Activated gamma-delta T cell treated with Interleukin-2 at 50 U/mL for 16 hours (primary cell): ENCODE measurements at regions not wholly inside any gene's neighbourhood (a gene's known extent, or its start where the extent isn't known, plus 50 kb on each side); places are given as distances from the start of the nearest gene placed in this dataset.

Experiments
- DNase-seq: peaks from one replicate; pipeline ENCODE4 v3.0.0-alpha.2; 2020

DNA sequence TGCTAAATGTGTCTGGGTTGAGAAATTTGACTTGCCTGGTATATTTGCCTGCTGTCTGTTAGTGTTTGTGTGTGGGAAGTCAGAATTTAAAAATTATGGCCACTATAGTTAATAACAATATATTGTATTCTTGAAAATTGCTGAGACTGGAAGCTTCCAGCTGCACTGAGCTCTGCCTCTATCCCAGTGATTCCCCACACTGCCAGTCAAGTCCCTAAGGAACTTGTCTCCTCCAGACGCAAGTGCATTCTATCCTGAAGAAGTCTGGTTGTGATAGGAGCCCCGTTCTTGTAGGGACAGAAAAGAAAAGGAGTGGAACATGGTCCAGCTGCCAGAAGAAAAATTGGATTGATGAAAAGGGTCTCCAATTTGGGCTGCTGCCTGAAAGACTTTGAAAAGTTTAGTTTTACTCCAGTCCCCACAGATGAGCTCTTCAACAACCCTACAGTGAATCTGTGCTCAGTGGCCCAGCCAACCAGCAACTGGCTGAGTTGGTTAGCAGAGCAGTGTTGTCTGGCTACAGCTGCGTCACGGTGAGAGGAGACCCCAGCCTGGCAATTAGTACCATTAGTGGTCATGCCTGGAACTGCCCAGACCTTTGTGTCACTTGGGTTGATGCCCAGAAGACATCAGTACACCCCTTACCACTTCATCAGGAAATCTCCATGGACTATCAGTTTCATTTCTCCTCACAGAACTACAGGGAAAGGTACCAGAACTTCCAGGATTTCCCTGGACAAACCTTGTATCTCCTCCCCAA, 183.1 kb upstream of the MCHR2 start:
- DNase-seq = no peak

DNA sequence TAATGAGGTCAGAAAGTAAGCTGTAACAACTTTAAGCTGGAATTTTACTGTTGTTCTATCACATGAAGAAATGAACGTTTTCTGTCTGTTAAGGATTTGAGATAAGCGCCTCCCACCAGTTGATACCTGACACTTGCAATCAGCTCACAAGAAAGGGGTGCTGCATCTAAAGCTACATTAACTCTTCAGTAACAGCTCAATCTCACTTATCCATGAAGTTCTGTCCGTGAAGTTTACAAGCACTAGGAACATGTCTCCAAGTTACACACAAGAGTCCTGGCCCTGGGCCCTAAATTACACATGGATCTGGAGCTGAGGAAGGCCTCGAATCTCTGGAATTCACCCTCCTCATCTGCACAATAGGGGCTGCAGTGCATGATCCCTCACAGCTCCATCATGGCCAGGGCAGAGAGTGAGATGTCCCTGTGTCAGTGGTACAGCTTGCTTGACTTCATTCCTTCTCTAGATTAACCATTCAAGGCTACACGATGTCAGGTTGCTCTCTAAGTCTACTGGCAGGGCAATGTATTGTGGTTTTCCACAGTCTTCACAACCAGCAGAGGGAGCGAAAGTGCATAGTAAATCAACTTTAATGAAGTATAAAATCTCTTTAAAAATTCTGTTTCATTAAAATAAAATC, 182.4 kb upstream of the MCHR2 start:
- no peak for DNase-seq

DNA sequence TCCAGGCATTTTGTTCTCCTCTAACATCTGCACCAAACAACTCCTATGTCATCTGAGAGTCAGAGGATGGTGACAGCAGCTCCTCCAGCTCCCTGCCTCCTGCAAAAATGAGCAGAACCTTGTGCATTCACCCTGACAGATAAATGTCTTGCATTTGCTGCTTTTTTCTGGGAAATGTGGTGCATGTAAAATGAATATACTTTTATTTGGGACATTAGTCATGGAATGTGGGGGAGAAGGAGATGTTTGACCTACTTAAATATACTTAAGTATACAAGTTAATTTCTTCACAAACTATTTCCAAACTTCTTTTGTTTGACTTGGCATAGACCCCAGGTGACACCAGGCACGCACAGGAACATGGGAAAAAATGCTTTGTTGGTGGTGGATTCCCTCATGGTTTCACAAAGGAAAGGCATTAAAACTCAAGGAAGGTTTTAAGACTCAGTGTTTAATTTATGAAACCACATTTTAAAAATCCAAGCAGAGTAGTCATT, 181.8 kb upstream of the MCHR2 start:
- no peak for DNase-seq

DNA sequence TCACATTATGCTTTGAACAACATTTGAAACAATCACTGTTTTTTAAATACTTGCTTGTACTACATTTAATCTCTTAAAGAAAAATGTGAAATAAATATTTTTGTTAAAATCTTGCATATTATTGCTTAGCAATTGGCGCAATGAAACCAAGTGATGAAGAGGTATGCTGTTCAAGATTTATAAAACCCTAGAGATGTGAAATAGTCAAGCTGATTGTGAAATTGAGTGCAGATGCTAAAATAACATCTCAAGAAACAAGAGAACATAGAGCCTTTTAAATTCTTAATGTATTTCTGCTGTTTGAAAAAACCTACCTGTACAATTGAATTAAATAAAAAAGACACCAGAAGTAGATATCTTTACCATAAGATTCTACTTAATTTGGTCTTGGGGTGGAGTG, 179.2 kb upstream of the MCHR2 start:
- DNase-seq = no peak

DNA sequence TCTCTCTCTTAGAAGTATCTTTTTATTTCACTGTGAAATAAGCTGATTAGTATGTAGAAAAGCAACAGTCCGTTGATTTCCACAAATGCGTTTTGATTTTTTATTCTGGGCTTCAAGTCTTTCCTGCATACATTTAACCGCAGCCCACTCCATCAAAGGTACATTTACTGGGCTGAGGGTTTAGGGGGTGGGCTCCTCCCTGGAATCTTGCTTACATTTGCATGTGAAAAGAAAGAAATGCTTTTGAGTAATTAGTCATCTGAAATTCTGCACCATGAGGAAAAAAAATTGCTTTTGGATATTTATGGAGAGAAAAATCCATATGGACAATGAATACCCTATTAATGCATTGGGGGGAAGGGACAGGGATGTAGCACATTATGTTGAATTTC, 178.3 kb upstream of the MCHR2 start:
- DNase-seq = no peak

DNA sequence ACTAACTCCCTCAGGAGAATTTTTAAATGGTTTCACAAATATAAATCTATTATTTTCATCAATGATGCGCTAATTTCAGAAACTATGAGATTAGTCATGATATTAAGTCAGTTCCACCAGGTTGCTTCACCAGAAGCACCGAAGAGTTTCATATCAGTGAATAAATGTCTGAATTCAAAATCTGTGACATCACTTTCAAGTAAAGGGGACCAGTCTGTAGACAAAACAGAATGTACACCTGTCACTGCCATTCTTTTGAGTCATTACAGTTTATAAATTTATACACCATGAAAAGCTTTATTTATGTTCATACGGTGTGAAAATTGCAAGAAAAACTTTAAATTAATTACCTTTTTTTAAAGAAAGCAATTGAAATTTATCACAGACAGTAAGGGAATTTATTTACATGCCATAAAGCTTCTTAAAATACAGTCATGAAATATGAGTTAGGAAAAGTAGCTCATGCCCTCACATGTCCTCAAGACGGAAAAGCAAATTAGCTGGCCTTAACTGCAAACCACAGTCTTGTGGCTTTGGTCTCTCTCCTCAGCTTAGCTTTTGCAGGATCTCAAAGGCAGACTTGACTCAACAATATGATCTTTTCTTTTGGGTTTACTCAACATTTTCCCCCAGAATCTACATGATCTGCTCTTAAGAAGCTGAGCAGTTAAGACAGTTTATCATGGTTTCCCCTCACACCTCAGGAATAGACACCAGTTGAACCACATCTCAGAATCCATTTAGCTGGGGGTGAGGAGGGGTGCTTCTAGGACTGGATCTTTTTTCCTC, 177.7 kb upstream of the MCHR2 start:
- no peak for DNase-seq

DNA sequence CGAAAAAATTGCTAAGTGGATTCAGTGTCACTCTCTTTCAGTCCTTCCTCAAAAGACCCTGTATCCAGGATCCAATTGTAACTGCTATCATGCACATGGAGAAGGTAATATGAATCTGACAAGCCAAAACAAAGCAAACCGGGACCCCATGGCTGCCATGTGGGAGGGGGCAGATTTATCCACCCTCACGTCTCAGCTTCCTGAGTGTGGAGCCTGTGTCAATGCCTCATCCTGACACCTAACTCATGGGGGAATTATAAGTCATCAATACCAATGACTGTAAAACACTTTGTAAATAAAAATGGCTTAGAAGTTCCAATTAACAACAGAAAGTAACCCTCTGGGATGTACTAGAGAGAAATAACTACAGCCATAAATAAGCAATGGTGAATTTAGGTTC, 174.1 kb upstream of the MCHR2 start:
- DNase-seq = no peak

DNA sequence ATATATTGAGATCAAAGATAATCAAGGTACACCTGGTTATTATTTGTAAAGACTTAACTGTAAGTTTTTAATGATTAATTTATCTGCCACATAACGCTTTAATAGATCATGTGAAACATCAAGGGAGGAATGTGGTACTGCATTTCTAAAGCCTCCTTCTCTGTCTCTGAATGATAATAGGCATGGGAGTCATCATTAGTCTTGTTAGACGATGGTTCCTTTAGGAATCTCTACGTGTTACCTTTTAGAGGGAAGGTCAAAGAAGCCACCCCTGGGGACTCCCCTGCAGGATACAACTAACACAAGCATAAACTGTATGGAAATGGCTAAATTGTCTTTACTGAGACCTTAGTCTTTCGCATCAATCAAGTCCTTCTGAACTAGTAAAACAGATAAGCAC, 173.6 kb upstream of the MCHR2 start:
- no peak for DNase-seq

DNA sequence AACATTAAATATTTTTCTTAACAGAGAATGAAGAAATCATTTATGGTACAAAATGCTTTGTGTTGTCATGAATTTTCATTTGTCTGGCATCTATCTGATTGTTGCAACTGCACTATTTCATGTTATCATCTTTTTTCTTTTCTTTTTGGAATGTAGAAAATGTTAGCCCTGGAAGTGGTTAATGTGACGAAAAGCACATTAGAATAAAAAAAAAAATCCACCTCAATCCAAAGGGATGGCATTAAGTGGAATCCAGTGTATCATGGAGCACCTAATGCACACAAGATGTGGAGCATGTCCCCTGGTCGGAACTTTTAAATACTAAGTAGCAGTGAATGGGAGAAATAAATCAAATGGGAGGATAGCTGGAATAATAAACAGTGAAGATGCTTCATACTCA, 172.9 kb upstream of the MCHR2 start:
- no peak for DNase-seq

DNA sequence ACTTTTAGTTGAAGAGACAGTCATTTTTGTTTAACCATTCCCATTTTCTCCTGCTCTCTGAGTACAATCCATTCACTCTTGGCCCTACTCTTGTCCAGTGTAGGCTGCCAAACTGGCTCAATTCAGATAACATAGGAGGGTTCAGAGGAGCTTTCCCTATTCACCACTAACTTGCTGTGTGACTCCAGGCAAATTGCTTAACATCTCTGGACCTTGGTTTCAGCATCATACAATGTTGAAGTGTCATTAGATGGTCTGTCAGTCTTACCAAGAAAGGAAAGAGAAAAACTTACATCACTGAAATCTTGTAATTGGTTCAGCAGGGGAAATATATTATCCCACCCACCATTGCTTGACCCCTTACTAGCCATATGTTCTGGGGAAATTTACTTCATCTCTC, 171.4 kb upstream of the MCHR2 start:
- no peak for DNase-seq

DNA sequence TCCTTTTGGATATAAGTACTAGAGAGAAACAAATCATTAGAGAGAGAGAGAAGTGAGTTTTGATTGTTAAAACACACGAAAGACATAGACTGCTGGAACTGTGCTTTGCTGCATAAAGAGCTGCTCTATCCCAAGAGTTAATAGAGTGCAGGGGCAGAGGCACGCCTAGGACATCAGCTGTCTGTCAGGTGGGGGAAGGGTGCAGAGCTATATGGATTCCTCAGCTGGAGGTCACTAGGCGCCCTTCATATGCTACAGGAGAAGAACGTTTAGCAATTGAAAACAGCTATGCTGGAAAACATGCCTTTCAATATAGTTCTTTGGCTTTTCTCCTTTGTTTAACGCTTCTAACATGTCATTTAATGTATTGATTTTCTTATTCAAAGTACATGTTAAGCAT, 169.0 kb upstream of the MCHR2 start:
- no peak for DNase-seq

DNA sequence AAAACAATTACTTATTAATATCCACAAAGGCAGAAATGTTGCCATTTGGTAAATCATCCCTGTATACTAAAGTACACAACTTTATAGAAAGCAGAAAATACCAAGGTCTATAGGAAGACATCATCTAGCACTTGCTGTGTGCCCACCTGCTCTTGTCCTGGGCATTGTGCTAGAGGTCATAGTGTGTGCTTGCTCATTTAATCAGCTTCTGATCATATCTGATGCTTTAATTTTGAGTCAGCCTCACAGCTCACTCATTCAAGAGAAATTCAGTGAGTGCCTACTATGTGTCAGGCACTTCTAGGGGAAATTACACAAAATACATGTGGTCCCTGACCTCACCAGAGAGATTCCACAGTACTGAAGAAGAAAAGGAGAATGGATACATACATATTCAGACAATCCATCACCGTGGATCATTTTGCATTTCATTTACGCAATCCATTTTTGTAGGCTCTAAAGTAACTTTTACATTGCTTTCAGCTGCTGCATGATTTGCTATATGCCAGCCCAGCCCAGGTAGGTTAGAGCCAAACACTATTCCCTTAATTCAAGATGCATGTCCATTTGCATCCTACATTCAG, 167.9 kb upstream of the MCHR2 start:
- no peak for DNase-seq

DNA sequence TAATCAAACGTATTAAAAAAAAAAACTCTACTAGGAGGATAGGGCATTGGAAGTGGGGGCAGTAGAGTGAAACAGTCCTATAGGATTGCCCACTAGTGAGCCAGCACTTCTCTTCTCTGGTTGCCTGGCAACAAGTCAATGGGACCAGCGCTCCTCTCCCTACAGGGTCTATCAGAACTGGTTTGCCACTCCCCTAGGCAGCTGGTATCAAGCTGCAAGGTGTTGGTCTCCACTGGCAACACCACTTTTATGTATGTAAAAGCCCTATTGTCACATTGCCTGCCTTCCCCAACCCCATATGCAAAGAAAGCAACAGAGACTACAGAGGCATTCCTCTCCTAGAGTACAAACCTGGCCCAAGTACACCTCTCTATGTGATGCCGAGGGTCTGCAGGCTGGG, 166.9 kb upstream of the MCHR2 start:
- DNase-seq = no peak

DNA sequence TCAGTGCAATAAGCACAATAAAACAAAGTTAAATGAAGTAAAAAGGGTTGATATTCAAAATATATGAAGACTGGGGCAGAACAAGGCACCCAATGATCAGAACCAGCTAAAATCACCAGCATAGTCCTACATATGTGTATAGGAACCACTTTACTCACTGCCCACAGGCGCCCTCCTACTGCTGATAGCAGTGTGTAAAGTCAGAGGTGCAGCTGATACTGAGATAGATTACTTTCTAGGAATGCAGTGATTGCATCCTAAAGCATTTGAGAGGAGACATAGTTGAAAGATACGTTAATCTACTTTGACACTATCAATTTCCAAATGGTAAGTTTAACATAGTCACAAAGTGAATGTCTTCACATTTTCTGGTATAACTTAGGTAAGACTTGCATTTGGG, 161.1 kb upstream of the MCHR2 start:
- DNase-seq = no peak

DNA sequence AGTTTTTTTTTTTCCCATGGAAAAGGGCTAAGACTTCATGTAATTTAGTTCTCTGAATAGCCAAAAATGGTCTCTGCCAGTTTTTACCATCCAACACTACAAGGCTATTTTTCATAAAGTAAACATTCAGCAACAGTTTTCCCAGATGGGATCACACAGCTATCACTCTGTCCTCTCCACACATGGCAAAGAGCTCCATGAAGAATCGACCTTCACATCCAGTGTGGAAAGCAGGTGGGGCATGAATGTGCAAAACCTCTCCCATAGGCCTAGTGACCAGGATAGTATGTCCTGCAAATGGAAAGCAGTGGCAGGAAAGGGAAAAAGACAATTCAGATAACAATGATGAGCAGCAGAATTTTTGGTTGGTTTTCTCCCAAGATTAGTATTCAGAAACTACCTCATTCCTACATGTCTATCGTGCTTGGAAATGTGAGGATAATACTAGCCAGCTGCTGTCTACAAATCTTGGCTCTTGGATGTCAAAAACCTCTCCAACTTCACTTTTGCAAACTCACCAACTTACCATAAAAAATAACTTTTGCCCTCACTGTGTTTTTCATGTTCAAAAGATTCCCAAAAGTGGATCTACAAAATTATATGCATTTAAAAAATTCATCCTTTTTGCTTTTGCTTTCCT, 159.7 kb upstream of the MCHR2 start:
- no peak for DNase-seq

DNA sequence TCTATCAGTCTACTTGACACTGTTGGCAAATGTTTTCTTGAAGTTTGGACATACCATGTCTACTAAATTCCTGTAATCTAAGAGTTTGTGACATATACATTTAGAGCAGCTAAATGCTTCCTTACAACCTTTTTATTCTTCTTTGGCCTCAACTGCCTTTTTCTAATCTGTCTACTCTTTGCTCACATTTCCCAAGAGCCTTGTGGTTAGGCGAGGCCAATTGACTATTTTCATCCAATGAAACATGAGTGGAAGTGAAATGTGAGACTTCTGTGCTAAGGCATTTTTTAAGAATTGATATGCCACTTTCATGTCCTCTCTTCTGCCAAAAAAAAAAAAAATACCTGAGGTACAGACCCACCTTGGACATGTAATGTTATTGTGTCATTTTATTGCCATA, 158.2 kb upstream of the MCHR2 start:
- DNase-seq = no peak

DNA sequence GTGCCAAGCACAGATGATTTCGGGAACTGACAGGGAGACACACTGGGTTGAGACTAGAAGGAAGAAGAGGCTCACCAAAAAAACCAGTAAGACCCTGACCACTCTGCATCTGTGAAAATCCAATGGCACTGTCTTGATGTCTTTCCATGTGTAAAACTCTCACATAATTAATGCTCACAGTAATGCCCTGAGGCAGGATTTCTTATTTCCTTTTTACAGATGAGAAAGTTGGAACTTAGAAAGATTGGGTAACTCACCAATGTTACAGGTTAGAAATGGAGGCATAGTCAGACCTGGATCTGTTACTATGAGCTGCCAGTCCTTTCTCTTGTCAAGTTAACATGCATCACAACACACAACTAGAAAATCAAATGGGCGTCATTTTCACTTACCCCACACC, 151.0 kb upstream of the MCHR2 start:
- no peak for DNase-seq

DNA sequence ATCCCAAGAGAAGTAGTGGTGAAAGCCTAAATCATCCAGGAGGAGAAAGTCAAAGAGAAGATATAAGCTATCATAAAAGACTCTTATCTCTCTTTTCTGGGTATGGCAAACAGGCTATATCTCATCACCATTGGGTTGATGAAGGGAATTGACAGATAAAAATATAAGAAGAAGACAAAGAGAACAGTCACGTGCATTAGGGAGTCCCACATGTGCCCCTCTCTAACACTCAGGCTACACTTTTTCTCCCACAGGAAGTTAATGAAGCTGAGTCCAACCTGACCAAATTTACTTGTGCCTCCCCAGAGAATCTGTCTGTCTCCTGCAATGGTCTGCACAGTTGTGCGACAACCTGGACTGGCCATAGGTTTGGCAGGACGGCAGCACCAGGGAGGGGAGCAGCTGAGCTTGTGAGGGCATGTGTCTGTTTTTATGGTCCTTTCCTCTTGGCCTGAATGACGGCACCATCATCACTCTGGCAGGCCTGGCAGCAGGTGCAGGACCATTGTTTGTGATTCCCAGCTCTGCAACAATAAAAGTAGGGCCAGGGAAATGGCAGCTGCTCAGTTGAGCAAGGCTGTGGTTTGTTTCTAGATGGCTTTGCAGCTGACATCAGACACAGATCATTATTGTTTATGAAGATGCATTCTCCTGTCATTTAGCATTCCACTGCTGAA, 144.5 kb upstream of the MCHR2 start:
- no peak for DNase-seq

DNA sequence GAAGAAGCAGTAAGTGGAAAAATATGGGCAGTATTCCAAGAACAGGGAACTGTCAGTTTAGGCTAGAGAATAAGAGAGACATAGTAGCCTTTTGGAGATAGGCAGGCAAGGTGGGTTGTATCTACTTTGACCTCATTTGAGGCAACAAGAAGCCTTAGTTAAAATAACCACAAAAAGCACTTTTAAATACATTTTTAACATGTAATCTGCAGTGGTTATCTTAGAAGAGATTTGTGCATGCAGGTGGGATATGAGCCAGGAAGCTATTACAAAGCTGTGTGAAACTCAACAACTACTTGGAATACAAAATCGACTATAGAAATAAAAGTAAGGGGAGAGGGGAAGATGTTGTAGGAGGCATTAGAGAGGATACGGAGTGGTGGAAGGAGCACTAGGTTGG, 143.7 kb upstream of the MCHR2 start:
- DNase-seq = no peak

DNA sequence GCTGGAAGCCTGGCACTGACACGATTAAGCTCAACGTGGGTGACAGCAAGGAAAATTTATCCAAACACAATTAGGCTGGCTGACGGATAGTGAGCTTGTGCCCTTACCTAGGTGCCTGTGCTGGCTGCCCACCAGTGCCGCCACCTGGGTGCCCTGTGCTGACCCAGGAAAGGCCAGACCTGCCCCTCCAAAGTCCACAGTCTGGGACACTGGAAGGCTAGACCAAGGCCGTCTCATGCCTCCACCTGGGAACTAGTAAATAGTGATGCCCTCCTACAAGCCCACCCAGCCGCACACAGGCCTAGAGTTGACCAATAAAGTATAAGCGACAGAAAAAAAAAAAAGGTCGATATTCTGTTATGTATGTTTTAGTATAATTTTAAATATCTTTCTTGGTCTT, 142.6 kb upstream of the MCHR2 start:
- no peak for DNase-seq

DNA sequence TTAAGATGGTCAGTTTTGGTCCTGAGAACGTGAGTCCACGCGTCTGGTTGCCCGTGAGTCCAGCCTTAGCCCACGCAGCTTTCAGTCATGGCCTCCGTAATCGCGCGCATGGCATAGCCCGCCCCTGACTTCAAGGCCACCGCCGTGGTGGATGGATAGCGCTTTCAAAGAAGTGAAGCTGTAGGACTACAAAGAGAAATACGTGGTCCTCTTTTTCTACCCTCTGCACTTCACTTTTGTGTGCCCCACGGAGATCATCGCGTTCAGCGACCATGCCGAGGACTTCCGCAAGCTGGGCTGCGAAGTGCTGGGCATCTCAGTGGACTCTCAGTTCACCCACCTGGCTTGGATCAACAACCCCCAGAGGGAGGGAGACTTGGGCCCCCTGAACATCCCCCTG, 142.0 kb upstream of the MCHR2 start:
- no peak for DNase-seq

DNA sequence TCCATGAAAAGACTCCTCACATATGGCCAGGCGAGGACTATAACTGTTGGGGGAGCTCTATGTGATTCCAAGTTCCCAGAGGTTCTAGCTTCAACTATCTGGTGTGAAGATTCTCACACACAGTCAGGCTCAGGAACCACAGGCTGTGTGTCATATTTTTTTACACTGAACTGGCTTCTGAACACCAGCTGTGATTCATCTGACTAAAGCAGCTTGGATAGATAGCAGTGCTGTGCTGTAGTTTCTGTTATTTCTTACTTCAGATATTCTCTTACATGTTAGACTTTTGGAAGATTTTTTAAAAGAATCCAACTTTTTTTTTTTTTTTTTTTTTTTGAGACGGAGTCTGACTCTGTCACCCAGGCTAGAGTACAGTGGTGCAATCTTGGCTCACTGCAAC, 140.7 kb upstream of the MCHR2 start:
- DNase-seq = no peak

DNA sequence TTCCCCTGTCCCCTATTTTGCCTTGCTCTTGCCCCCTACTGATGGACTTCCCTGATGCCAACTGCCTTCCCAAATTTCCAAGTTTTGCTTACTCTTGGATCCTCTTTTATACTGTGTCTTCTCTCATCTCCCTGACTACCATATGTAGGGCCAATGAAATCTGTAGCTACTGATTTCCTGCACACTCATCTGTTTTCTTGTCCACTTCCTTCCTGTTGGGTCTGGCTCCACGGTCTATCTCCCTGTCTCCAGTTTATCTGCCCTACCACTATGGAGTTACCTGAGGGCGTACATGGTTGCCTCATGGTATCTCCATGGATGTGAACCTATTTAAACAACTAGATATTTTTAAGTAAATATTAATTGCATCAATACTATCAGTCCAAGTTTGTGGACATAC, 140.3 kb upstream of the MCHR2 start:
- no peak for DNase-seq
